Hepatocyte (in vitro differentiated cells): ENCODE measurements at regions not wholly inside any gene's neighbourhood (a gene's known extent, or its start where the extent isn't known, plus 50 kb on each side); places are given as distances from the start of the nearest gene placed in this dataset.

Source experiments
- DNase-seq: peaks from one replicate; pipeline ENCODE4 v3.0.0-alpha.2; 2016; ENCODE audit warnings: low spot score
- H2AFZ ChIP-seq: fragments of 200-600 bp; sonication (generic); 2 replicates; pipeline ENCODE4 v1.6.0; 2016; ENCODE audit warnings: antibody characterized with exemption, mild to moderate bottlenecking
- H3K27ac ChIP-seq: fragments of 200-600 bp; sonication (generic); 2 replicates; pipeline ENCODE4 v1.5.1; 2016; ENCODE audit warnings: mild to moderate bottlenecking
- H3K27me3 ChIP-seq: fragments of 200-600 bp; sonication (generic); 2 replicates; pipeline ENCODE4 v1.6.1; 2016
- H3K36me3 ChIP-seq: fragments of 200-600 bp; sonication (generic); replicated peaks from 2 replicates; pipeline ENCODE4 v1.5.1; 2016; ENCODE audit warnings: low read depth; ENCODE audit not compliant: insufficient read depth
- H3K4me1 ChIP-seq: fragments of 200-600 bp; sonication (generic); 2 replicates; pipeline ENCODE4 v1.5.1; 2016; ENCODE audit warnings: mild to moderate bottlenecking, moderate library complexity; ENCODE audit not compliant: insufficient read depth
- H3K4me2 ChIP-seq: fragments of 200-600 bp; sonication (generic); 2 replicates; pipeline ENCODE4 v1.6.0; 2016
- H3K4me3 ChIP-seq: fragments of 200-600 bp; sonication (generic); 2 replicates; pipeline ENCODE4 v1.5.1; 2016; ENCODE audit warnings: mild to moderate bottlenecking
- H3K79me2 ChIP-seq: fragments of 200-600 bp; sonication (generic); 2 replicates; pipeline ENCODE4 v1.6.0; 2017; ENCODE audit warnings: mild to moderate bottlenecking
- H3K9me2 ChIP-seq: fragments of 200-600 bp; sonication (generic); replicated peaks from 2 replicates; pipeline ENCODE4 v1.6.0; 2017; ENCODE audit warnings: mild to moderate bottlenecking; ENCODE audit not compliant: insufficient read depth
- H3K9me3 ChIP-seq: fragments of 200-600 bp; sonication (generic); 2 replicates; pipeline ENCODE4 v1.5.1; 2016; ENCODE audit warnings: low read depth, mild to moderate bottlenecking
- H4K20me1 ChIP-seq: fragments of 200-600 bp; sonication (generic); 2 replicates; pipeline ENCODE4 v1.6.0; 2016; ENCODE audit warnings: mild to moderate bottlenecking; ENCODE audit not compliant: insufficient read depth, poor library complexity, severe bottlenecking
- CTCF ChIP-seq: fragments of 200-600 bp; sonication (generic); IDR thresholded peaks from 2 replicates; pipeline ENCODE4 v1.5.1; 2016; ENCODE audit warnings: antibody characterized with exemption, mild to moderate bottlenecking; ENCODE audit not compliant: poor library complexity
- EZH2 ChIP-seq: fragments of 200-600 bp; sonication (generic); IDR thresholded peaks from 2 replicates; pipeline ENCODE4 v1.6.1; 2016; ENCODE audit warnings: antibody characterized with exemption, mild to moderate bottlenecking, borderline replicate concordance
- EZH2phosphoT487 ChIP-seq: fragments of 200-600 bp; sonication (generic); IDR thresholded peaks from one replicate; pipeline ENCODE4 v1.6.1; 2018; ENCODE audit warnings: antibody characterized with exemption, mild to moderate bottlenecking, low read depth, moderate library complexity; ENCODE audit not compliant: unreplicated experiment, severe bottlenecking
- WGBS: methylation state at CpG from one replicate; pipeline ENCODE4 v1.1.6; 2016; ENCODE audit warnings: low lambda C conversion rate; ENCODE audit errors: missing lambda C conversion rate; 5-methylcytosine and 5-hydroxymethylcytosine counted together

GRCh38 chr6:111950661-111951496, 77.6 kb upstream of the FYN start:
- no peaks in the 10 kb centered on the region for H3K9me3 ChIP-seq
- no peak for DNase-seq
- peaks cover 4% of the 10 kb centered on the region for H3K27me3 ChIP-seq
- WGBS = 96% methylated on average over 11 of the region's 11 CpGs
- TF ChIP-seq CTCF (no peak), EZH2phosphoT487 (no peak), EZH2 (no peak)
- H3K9me2 ChIP-seq = no peaks in the 10 kb centered on the region
- no peak overlapping the region for H2AFZ ChIP-seq
- no peaks in the 10 kb centered on the region for H3K79me2 ChIP-seq
- no peaks in the 10 kb centered on the region for H3K36me3 ChIP-seq
- no peaks in the 10 kb centered on the region for H4K20me1 ChIP-seq
- H3K4me1 ChIP-seq = peaks cover 5% of the 10 kb centered on the region
- H3K4me3 ChIP-seq = no peak overlapping the region
- no peak overlapping the region for H3K4me2 ChIP-seq
- no peak overlapping the region for H3K27ac ChIP-seq

- WGBS = 70% methylated on average over 7 of the region's 7 CpGs
- Histone ChIP-seq H3K36me3 (no peaks in the 10 kb centered on the region), H3K79me2 (no peaks in the 10 kb centered on the region), H3K4me1 (peaks cover 5% of the 10 kb centered on the region), H2AFZ (no peak overlapping the region), H3K4me2 (no peak overlapping the region), H3K27me3 (peaks cover 4% of the 10 kb centered on the region), H3K9me3 (no peaks in the 10 kb centered on the region), H3K27ac (no peak overlapping the region), H3K9me2 (no peaks in the 10 kb centered on the region), H4K20me1 (no peaks in the 10 kb centered on the region), H3K4me3 (no peak overlapping the region)
- no peak for DNase-seq
- TF ChIP-seq EZH2phosphoT487 = no peak
- TF ChIP-seq CTCF = no peak
- TF ChIP-seq EZH2 = no peak
Observed at GRCh38 chr6:111951497-111952085, 78.3 kb upstream of the FYN start.

GRCh38 chr6:111952274-111952673, 79.0 kb upstream of the FYN start:
- no peak for TF ChIP-seq CTCF
- TF ChIP-seq EZH2phosphoT487 = no peak
- TF ChIP-seq EZH2 = no peak
- WGBS = 36% methylated on average over 5 of the region's 5 CpGs
- peaks cover 5% of the 10 kb centered on the region for H3K4me1 ChIP-seq
- no peak overlapping the region for H2AFZ ChIP-seq
- H3K9me2 ChIP-seq = no peaks in the 10 kb centered on the region
- H3K4me2 ChIP-seq = no peak overlapping the region
- peaks cover 4% of the 10 kb centered on the region for H3K27me3 ChIP-seq
- no peak overlapping the region for H3K27ac ChIP-seq
- H3K79me2 ChIP-seq = no peaks in the 10 kb centered on the region
- H4K20me1 ChIP-seq = no peaks in the 10 kb centered on the region
- H3K36me3 ChIP-seq = no peaks in the 10 kb centered on the region
- no peak for DNase-seq
- H3K9me3 ChIP-seq = no peaks in the 10 kb centered on the region
- no peak overlapping the region for H3K4me3 ChIP-seq
